C1 segment of cervical spinal cord (tissue), 14 donors: ENCODE measurements at regions not wholly inside any gene's neighbourhood (a gene's known extent, or its start where the extent isn't known, plus 50 kb on each side); places are given as distances from the start of the nearest gene placed in this dataset.

Experiments
- DNase-seq, 14 donors: peaks; one replicate each; lab custom pipeline; 2025; lab: John Stamatoyannopoulos, UW

DNA sequence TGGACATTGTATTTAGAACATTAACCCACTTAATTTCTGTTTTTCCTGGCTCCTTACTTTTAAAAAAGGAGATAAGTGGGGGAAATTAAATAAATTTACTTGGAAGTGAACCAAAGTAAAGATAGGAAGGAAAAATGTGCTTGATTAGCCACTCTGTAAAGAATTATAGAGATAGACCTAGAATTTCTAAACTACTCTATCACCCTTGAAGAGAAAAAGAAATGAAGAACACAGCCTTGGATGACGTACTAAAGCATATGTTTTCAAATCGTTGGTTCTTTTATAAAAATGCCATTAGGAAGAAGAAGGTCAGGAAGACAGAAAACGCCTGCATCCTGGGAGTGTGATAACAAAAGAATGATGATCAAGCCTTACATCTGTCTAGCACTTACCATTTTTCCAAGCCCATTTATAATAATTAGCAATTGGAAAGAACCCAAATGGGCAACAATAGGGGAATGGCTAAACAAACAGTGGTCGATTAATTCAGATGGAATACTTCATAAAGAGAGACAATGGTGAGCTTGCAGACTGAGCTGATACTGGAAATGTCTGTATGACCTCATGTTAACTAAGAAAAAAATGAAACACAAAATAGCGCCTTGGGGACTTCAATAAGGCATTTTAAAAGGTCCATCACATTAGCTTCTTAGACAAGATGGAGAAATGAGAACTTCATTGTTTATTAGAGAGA is 81.0 kb upstream of the LRRC55 start:
- DNase-seq: no peak

DNA sequence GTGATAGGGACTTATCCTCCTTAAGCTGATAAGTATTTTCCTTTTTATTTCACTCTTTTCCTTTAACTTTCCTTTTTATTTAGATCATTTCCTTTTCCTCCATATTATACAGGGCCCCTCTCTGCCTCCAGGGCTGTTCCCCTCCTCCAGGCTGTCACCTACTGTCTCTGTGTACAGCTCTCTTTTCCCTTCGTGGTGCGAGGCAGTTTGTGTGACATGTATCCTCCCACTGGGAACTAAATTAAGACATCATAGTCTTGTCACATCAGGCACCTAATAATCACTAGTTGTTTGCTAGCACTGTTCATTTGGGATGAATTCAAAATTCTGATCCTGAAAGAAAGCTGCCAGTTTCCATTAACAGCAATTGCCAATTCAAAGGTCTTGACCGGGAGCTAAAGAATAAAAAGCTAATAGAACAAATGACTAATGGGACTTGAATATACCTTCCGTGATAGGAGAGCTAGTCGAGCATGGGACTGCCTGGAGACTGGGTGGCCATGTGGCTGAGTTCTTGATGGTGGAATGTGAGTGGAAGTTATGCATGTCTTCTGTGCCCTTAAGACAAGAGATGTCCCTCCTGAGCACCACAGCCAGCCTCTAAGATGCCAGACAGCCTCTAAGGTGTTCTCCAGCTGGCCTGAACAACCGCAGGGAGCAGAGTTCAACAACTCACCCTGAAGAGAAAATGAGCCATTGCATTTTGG is 77.7 kb upstream of the LRRC55 start:
- no peak for DNase-seq

DNA sequence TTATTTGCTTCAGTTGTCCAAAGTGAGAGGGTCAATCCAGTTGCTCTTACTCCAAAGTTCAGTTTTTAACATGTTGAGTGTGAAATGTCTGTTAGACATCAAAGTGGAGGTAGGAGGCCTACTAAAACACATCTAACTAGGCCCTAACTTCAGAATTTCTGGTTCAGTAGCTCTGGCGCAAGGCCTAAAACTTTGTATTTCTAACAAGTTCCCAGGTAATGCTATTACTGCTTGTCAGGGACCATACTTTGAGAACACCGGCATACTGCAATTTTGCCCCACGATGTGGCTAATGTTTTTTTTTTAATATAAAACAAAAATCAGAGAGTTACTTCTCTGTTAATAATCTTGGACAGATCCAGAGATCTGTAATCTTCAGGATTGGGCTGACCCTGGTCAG is 72.4 kb upstream of the LRRC55 start:
- DNase-seq: no peak

DNA sequence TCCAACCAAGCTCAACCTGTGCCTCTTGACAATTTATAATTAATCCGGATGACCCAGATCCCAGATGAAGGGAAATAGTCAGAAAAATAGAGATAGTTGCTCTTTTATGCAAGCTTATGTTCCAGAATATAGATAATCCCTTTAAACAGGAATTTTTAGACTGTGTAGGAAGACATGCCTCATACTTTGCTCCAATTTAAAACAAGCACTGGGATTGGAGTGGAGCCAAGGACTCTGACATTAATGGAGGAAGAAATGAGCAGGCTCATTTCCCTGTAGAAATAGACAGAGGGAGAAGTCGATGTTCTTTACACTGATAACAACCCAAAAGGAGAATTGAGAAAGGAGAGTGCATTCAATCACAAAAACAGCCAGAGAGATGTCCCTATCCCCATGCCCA is 70.1 kb upstream of the LRRC55 start:
- no peak for DNase-seq

DNA sequence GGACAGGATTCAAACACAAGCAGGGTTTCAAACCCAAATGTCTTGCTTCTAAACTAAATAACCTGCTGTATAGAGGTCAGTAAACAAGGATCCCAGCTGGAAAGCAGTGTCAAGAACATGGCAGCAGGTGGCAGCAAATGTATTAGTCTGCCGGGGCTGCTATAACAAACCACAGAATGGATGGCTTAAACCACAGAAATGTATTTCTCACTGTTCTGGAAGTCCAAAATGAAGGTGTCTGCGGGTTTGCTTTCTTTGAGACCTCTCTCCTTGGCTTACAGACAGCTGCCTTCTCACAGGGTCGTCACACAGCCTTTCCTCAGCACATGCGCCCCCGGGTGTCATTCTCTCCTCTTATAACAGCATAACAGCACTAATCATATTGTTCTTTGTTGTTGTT is 65.1 kb upstream of the LRRC55 start:
- DNase-seq: no peak

DNA sequence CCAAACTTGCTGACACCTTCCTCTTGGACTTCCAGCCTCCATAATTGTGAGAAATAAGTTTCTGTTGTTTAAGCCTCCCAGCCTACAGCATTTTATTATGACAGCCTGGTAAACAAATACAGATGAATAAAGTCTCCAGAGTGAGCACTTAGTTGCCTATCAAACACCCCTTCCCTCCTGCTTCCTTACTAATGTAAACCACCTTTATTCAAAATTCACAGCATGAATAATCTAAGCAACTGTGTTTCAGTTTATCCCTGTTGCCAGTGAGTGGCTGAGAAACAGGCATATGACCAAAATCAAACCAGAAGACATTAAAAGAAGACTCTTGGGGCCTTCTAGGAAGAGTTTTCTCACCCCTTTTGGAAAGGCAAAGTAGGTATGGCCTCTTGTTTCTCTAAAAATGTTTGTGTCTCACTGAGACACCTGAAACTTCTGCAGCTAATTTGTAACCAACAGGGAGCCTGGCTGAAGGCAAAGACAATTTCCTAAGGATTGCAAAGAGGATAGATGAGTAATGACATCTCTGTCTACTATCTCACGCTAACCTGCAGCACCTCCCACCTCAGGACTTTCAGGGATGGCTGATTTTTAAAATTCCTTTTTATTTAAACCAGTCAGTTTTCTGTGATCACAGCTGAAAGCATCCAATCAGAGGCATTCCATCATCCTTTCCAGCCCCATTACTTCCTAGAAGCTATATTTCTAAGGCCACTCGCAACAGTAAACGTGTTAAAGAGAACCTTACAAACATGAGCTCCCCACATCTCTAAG is 61.4 kb upstream of the LRRC55 start:
- no peak for DNase-seq

DNA sequence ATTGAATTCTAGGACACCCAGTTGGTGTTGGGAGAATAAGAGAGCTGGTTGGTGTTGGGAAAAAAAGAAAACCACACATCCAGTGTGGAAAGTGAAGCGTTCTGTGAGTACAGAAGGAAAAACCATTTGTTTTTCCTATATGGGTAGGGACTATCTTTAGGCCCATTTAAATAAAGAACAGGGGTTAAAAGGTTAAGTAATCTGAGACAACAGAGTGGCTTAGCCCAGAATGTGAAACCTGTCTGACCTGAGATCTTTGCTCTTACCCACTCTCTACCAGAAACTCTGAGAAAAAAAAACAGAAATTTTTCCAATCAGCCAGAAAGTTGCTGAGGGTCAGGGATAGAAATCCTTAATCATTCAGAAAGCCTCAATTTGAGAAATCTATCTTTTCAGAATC is 59.8 kb upstream of the LRRC55 start:
- DNase-seq: no peak

DNA sequence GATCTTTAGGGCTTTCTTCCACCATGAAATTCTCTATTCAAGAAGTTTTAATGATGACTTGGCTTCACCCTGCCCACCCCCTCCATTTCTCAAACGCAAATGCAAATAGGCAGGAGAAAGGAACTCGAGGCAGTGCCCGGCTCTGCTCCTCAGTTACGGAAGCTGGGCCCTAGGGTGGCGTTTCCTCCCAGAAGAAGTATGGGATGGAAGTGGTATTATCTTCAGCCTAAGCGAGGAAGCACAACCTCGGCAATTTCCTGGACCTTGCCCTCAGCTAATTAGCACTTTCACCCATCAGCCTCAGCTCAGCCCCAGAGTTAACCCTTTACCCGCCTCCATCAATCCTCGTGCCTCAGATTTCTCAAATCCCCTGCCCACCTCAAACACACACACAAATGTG is 58.2 kb upstream of the LRRC55 start:
- no peak for DNase-seq

DNA sequence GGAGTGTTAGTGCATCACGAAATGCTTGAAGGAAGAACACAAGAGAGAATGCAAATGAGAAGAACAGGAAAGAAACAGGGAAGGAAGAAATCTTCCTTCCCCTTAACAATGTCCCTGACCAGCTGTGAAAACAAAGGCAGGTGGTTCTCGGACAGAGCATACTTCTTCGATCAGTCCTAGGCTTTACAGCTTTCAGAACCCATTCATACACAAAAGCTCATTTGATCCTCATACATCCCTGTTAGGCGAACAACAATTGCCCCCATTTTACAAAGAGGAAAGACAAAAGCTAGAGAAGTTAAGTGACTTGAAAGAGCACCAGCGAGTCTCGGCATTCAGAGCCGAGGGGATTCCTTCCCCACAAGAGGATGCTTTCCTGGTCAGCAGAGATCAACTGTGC is 57.2 kb upstream of the LRRC55 start:
- no peak for DNase-seq

DNA sequence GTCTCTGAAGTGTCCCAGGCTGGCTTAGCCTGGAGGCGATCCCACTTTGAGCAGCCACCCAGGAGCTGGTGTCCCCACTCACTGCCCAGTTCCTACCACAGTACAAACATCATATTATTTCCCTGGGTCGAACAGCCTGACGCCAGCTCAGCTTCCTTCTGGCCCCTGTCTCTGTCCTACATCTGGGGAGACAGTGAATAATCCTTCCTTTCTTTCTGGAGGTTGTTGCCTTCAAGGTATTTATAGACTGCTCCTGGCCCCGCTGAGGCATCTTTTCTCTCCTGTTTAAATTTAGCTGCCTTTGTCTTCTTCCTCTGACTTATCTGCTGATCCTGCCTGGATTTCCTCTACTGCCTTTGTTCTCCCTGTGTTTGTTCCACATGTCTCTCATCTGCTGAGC is 56.8 kb upstream of the LRRC55 start:
- no peak for DNase-seq

DNA sequence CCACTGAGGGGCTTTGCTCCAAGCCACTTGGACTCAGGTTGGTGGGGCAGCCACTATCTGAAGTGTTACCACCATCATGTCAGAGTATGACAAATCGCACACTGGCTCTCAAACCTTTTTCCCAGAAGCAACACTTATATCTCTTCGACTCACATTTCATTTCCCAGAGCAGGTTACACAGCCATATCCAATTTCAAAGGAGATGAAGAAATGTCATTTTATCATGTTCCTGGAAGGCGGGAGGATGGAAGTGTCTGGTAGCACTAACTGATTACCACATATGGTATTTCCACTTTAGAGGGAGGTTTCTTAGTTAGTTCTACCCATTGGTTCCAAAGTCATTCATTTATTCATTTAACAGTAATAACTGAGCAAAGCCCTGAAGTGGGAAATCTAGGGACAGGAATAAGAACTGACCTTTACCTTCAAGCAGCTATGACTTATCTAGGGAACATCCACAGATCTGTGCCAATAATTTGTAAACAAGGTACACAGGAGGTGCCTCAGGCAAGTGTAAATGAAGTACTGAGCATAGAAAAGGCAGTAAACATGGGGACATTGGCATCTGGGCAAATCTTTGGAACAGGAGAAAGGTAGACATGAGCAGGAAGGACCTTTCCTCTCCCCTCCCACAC is 54.9 kb upstream of the LRRC55 start:
- no peak for DNase-seq

DNA sequence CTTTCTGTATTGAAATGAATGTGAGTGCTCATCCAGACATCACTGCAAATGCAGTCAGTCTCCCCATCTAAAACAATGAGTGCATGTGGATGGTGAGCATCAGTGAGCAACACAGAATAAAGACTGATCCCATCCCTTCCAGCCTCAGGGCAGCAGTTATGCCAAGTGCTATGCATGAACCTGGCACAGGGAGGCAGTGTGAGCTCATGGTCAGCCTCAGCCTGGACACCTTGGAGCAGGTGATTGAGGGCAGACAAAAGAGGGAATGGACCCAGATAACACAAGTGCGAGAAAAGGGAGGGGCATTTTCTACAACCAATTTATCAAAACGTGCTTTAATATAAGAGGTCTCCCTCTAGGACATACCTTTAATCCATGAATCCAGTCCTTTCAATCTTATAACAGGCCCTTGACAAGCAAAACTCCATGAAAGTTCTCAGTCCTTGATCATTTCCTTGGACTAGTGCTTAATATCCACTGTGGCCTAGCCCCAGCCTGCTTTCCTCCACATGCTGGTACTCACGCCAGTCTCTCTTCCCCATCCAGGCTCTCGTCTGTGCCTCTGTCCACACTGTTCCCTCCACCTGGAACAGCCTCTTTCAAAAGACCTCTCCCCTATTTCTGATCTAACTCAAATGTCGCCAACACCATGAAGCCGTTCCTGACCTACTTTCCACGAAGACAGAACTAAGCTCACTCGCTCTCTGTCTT is 50.5 kb upstream of the LRRC55 start:
- no peak for DNase-seq
